Left lobe of liver (tissue), 2 donors: ENCODE measurements at regions not wholly inside any gene's neighbourhood (a gene's known extent, or its start where the extent isn't known, plus 50 kb on each side); places are given as distances from the start of the nearest gene placed in this dataset.

Source experiments
- ATAC-seq: fragments of 200-7000 bp; cut with Tn5 transposase; one replicate; pipeline ENCODE4 v1.9.1; 2020; ENCODE audit warnings: mild to moderate bottlenecking, moderate library complexity
- DNase-seq: peaks from one replicate; pipeline ENCODE4 v3.0.0-alpha.2; 2020; ENCODE audit warnings: low spot score
- donor health status: DM: no; HTN: no; CAD: no; lungs with moderate emphysema.
- donor health status: DM: no; HTN: yes; CAD: no.

DNA sequence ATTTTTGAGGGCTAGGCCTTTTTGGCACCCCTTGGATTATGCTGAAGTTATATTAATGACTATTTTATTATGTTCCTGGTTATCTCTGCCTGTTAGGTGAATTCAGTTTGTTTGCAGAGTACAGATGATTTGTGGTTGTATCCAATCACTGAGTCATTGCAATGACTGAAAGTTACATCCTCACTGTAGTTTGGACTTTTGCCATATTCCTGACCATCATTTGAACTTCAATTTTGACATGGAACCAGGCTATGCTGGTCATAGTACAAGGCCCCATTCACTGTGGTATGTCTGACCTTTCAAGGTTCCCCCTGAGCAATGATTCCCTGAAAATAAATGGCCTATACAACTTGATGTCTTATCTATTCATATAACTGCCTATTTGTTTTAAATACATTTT, 621.0 kb downstream of the CCER1 start:
- DNase-seq: no peak
- ATAC-seq: no peak

GRCh38 chr12:90333424-90333823, 621.6 kb downstream of the CCER1 start:
- DNase-seq (no peak), ATAC-seq (no peak)

- DNase-seq (no peak), ATAC-seq (no peak)
These were observed 623.2 kb downstream of the CCER1 start for GRCh38 chr12:90331821-90332220.

DNA sequence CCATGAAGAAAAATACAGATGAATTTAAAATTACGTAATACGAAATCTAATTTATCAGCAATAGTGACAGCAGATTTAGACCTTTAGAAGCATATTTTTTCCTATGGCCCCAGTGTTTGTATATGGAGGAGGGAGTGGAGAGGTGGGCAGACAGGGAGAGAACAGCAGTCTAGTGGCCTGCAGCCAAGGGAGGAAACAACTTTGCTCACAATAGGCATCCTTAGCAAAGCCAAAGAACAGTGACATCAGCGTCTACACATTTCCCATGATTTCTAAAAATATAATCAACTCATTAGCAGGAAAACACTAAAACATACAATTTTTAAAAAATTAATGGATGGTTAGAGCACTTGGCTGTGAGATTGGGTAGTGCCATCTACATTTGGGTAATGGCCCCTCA, 622.6 kb upstream of the ATP2B1 start:
- ATAC-seq: no peak
- no peak for DNase-seq

- ATAC-seq (no peak), DNase-seq (no peak)
These were observed 619.4 kb upstream of the ATP2B1 start for GRCh38 chr12:90327793-90328743.

GRCh38 chr12:90323217-90323616, 614.6 kb upstream of the ATP2B1 start:
- no peak for ATAC-seq

GRCh38 chr12:90322006-90322405, 613.4 kb upstream of the ATP2B1 start:
- DNase-seq: no peak
- ATAC-seq: no peak

More at GRCh38 chr12:90323217-90323616, 614.6 kb upstream of the ATP2B1 start:
- no peak for DNase-seq

DNA sequence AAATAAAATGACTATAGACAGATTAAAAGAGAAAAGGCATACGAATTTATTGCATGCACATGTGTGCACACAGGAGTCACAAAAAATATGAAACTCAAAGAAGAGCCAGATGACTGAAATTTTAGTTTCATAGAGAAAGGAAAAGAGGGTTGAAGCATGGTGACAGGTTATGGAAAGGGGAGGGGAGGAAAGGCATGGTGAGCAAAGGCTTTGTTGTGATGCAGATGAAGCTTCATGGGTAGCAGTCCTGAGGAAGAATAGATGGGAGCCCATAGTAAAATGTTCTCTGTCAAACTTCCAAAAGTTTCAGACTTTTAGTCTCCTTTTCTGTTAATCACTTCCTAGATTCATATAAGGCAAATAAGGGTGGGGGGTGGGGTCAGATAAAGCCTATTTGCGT, 612.7 kb upstream of the ATP2B1 start:
- ATAC-seq (no peak), DNase-seq (no peak)

DNA sequence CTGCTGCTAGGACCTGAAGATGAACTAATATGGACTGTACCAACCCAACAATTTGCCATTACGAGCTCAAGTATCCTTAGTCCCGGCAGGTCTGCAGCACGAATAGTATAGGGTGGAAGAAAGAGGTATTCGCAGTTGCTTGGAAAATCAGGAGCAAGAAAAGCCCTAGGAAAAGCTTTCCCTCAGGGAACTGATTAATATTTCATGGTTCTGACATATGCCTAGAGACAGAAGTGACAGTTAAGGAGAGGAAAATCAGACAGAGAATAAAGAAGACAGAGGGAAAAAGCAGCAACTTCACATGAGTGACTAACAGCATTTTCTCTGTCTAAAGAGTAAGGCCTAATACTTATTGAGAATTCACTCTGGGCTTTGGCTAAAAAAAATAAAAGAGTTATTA, 602.9 kb upstream of the ATP2B1 start:
- DNase-seq: no peak
- ATAC-seq: no peak

DNA sequence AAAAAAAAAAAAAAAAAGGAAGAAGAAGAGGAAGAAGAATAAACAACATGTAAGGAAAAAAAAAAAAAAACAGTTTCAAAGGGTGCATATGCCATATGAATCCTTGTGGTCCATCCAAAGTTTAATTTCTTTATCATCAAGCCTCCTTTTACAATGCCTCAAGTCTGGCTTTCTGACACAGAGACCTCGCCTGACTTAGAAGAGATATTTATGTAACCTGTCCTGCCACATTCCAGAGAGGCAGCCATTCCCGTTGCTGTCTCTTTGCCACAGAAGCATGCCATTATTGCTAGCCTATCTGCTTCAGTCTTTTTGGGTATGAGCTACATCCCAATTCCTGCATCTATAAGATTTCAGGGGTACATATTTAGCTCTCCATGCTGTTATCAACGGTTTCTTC, 596.7 kb upstream of the ATP2B1 start:
- ATAC-seq: no peak
- DNase-seq: no peak

DNA sequence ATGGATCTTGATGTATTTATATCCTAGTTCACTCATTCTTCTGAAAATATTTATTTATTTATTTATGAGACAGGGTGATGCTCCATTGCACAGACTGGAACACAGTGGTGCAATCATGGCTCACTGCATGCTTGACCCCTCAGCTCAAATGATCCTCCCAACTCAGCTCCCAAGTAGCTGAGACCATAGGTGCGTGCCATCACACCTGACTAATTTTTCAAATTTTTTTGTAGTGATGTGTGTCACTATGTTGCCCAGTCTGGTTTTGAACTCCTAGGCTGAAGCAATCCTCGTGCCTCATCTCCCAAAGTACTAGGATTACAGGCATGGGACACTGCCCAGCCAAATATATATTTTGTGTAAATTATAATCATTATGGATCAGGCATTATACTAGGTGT, 595.6 kb upstream of the ATP2B1 start:
- no peak for ATAC-seq

GRCh38 chr12:90303771-90304170, 595.1 kb upstream of the ATP2B1 start:
- ATAC-seq: no peak
- DNase-seq: no peak

More for the DNA sequence above, 595.6 kb upstream of the ATP2B1 start:
- no peak for DNase-seq

- DNase-seq: no peak
These were observed 593.0 kb upstream of the ATP2B1 start for GRCh38 chr12:90301561-90302133.

DNA sequence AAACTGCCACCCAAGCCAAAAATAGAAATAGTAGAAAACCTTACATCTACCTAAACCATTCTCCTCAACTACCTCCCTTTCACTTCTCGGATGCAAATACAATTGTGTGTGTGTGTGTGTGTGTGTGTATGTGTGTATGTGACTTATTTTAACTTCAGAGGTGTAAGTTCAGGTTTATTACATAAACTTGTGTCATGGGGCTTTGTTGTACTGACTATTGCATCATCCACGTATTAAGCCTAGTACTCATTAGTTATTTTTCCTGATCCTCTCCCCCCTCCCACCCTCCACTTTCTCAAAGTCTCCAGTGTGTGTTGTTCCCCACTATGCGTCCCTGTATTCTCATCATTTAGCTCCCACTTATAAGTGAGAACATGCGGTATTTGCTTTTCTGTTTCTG, 592.5 kb upstream of the ATP2B1 start:
- ATAC-seq (no peak), DNase-seq (no peak)

More at GRCh38 chr12:90301561-90302133, 593.0 kb upstream of the ATP2B1 start:
- no peak for ATAC-seq

GRCh38 chr12:90299666-90300065, 591.0 kb upstream of the ATP2B1 start:
- DNase-seq: no peak
- no peak for ATAC-seq

DNA sequence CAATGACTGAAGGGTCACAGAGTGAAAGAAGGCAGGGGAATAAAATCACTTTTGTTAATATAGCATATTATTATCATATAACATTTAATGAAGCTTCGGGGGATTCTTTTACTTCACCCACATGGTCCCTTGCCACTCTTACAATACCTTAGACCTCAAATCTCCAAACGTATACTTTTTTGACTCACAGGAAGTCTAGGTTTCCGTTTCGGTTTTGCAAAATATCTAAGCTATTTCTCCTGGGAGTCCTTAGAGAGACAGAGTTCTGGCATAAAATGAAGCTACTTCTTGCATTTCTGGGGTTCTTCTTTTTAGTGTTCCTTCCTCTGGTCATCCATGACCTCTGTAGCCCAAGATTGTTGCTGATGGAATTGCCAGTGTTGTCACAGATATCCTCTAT, 590.5 kb upstream of the ATP2B1 start:
- DNase-seq (no peak), ATAC-seq (no peak)

- ATAC-seq (no peak), DNase-seq (no peak)
These were observed 589.8 kb upstream of the ATP2B1 start for GRCh38 chr12:90298289-90298948.

- ATAC-seq (no peak), DNase-seq (no peak)
These were observed 587.2 kb upstream of the ATP2B1 start for GRCh38 chr12:90295858-90296257.

DNA sequence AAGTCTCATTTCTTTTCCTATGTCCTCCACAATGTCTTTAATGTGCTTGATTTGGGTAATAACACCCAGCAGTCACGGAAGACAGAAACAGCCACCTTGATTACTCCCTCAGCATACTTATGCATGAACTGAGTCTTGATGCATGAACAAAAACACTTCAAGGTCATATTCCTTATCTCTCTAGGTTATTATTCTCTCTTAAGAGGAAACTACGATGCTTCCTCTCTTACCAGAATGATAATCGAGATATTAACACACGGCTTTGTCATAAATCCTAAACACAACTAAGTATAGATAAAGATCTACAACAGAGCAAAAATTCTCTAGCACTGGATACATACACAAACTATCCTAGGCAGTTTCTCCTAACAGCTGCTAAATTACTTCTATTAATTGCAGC, 583.5 kb upstream of the ATP2B1 start:
- ATAC-seq: no peak
- DNase-seq: no peak

DNA sequence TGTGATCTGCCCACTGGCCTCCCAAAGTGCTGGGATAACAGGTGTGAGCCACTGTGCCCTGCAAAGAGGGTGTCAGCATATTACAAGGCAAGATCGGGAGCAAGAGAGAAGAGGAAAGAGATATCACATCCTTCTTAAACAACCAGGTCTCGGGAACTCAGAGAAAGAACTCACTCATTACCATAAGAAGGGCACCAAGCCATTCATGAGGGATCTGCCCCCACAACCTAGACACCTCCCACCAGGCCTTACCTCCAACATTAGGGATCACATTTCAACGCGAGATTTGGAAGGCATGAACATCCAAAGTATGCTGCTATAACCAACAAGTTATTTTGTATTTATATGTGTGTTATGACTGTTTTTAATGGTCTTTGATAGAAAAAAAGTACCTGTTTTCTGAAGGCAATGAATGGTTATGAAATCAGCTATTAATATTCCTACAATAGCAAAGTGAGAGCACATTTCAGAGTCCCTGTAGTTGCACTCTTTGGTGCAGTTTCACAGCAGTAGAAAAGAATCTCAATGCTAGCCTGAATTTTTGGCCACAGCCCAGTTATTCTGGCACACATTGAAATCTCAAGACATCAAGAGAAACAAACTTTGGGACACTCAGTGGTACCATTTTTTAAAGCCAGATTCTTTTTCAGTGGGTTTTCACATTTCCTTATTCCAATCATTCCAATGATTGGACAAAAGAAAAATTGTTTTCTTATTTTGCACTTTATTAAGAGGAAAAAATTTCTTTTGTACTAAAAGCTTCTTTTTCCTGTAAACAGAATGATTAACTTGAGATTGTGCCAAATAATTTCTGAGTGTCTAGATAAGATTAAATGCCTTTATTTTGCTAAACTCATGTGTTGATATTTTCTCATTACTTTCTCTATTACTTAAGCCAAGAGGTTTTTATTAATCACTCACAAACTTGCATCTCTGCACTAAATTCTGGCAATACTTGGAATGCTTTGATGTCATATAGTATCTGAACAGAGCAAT, 582.6 kb upstream of the ATP2B1 start:
- ATAC-seq (no peak), DNase-seq (no peak)

DNA sequence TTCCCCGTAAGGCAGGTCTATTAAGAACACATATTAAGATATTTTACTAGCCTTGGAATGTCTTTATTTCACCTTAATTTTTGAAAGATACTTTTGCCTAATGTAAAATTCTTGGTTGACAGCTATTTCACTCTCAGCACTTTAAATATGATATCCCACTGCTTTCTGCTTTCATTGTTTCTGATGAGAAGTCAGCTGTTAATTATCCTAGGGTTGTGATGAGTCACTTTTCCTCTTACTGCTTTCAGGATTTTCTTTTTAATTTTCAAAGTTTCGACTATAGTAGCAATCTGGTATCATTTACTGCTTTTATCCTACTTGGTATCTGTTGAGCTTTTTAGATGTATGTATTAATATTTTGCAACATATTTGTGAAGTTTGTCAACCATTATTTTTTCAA, 578.9 kb upstream of the ATP2B1 start:
- DNase-seq (no peak), ATAC-seq (no peak)
